ENCODE measurements at regions not wholly inside any gene's neighbourhood (a gene's known extent, or its start where the extent isn't known, plus 50 kb on each side); places are given as distances from the start of the nearest gene placed in this dataset.

DNA sequence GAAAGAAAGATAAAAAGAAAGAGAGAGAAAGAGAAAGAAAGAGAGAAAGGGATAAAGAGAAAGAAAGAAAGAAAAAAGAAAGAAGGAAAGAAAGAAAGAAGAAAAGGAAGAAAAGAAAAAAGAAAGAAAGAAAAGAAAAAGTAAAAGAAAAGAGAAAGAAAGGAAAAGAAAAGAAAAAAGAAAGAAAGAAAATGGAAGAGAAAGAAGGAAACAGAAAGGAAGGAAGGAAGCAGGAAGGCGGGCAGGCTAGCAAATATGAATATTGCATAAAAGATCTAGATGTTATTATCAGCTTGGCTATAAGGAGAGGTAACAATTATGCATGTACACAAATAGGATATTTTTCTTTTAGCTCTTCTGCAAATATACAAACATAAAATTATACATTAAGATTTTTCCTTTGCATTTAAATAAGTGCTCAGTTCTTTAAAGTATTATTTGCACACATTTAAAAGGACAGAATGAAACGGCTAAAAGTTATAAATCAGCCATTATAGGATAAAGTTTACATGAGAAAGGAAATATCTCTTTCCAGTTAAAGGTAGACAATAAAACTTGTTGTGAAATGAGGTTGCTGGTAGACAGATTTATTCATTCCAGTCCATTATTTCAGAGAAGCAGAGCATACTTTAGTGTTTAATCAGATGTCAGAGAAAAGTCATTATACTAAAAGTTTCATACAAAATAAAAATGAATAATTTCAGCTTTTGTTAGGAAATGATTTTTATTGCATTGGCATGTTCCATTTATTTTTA lies 511.4 kb downstream of the KCNJ3 start:
- no peaks in the 10 kb centered on the region for H3K36me3 ChIP-seq
- H3K27me3 ChIP-seq = no peaks in the 10 kb centered on the region
- no peaks in the 10 kb centered on the region for H3K4me1 ChIP-seq
- H3K27ac ChIP-seq = no peak overlapping the region
- no peak overlapping the region for H3K4me3 ChIP-seq
- no peaks in the 10 kb centered on the region for H3K9me3 ChIP-seq
- DNase-seq (ENCODE audit: extremely low spot score in 2 of 2) = no peak
- TF ChIP-seq POLR2AphosphoS5 (IDR thresholded peaks at IDR 0.05; ENCODE audit: insufficient read depth in 1 of 2, low read depth in 1 of 2) = no peak
- TF ChIP-seq POLR2A (IDR thresholded peaks at IDR 0.05) = no peak
- no peak for TF ChIP-seq CTCF (IDR thresholded peaks at IDR 0.05)
- intact Hi-C loops (cut with DNase I) = no loop called here

- no peak overlapping the region for H3K27ac ChIP-seq
- no peaks in the 10 kb centered on the region for H3K4me1 ChIP-seq
- intact Hi-C loops (cut with DNase I) = no loop called here
- no peak overlapping the region for H3K4me3 ChIP-seq
- TF ChIP-seq POLR2AphosphoS5 (IDR thresholded peaks at IDR 0.05; ENCODE audit: insufficient read depth in 1 of 2, low read depth in 1 of 2) (no peak), POLR2A (IDR thresholded peaks at IDR 0.05) (no peak), CTCF (IDR thresholded peaks at IDR 0.05) (no peak)
- H3K27me3 ChIP-seq = no peaks in the 10 kb centered on the region
- no peaks in the 10 kb centered on the region for H3K36me3 ChIP-seq
- no peaks in the 10 kb centered on the region for H3K9me3 ChIP-seq
- DNase-seq (ENCODE audit: extremely low spot score in 2 of 2) = no peak
Measured at GRCh38 chr2:155203178-155203577, 504.7 kb downstream of the KCNJ3 start.

DNA sequence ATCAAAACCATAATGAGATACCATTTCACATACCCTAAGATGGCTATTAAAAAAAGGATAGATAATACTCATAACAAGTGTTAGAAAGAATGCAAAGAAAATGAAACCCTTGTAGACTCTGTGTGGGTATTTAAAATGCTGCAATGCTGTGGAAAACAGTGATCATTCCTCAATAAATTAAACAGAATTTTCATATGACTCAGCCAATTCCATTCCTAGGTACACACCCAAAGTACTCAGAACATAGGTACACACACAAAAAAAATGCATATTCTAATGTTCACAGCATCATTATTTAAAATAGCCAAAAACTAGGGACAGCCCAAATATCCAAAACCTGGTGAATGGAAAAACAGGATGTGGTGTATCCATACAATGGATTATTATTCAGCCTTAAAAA lies 502.3 kb downstream of the KCNJ3 start:
- TF ChIP-seq CTCF (IDR thresholded peaks at IDR 0.05) = no peak
- TF ChIP-seq POLR2AphosphoS5 (IDR thresholded peaks at IDR 0.05; ENCODE audit: insufficient read depth in 1 of 2, low read depth in 1 of 2) = no peak
- no peak for TF ChIP-seq POLR2A (IDR thresholded peaks at IDR 0.05)
- Histone ChIP-seq H3K4me3 (no peak overlapping the region), H3K9me3 (no peaks in the 10 kb centered on the region), H3K27ac (no peak overlapping the region), H3K36me3 (no peaks in the 10 kb centered on the region), H3K27me3 (no peaks in the 10 kb centered on the region), H3K4me1 (no peaks in the 10 kb centered on the region)
- intact Hi-C loops (cut with DNase I) = no loop called here
- DNase-seq (ENCODE audit: extremely low spot score in 2 of 2) = no peak

- no peaks in the 10 kb centered on the region for H3K9me3 ChIP-seq
- H3K27ac ChIP-seq = no peak overlapping the region
- H3K36me3 ChIP-seq = no peaks in the 10 kb centered on the region
- no peaks in the 10 kb centered on the region for H3K4me1 ChIP-seq
- DNase-seq (ENCODE audit: extremely low spot score in 2 of 2) = no peak
- TF ChIP-seq POLR2AphosphoS5 (IDR thresholded peaks at IDR 0.05; ENCODE audit: insufficient read depth in 1 of 2, low read depth in 1 of 2) (no peak), POLR2A (IDR thresholded peaks at IDR 0.05) (no peak), CTCF (IDR thresholded peaks at IDR 0.05) (no peak)
- intact Hi-C loops (cut with DNase I) = no loop called here
- H3K27me3 ChIP-seq = no peaks in the 10 kb centered on the region
- H3K4me3 ChIP-seq = no peak overlapping the region
Measured at GRCh38 chr2:155190342-155190741, 491.8 kb downstream of the KCNJ3 start.

- Histone ChIP-seq H3K27me3 (no peaks in the 10 kb centered on the region), H3K36me3 (no peaks in the 10 kb centered on the region), H3K9me3 (no peaks in the 10 kb centered on the region), H3K27ac (no peak overlapping the region), H3K4me1 (no peaks in the 10 kb centered on the region), H3K4me3 (no peak overlapping the region)
- intact Hi-C loops (cut with DNase I) = no loop called here
- DNase-seq (ENCODE audit: extremely low spot score in 2 of 2) = no peak
- TF ChIP-seq POLR2AphosphoS5 (IDR thresholded peaks at IDR 0.05; ENCODE audit: insufficient read depth in 1 of 2, low read depth in 1 of 2) (no peak), POLR2A (IDR thresholded peaks at IDR 0.05) (no peak), CTCF (IDR thresholded peaks at IDR 0.05) (no peak)
Measured at GRCh38 chr2:155178921-155179320, 480.4 kb downstream of the KCNJ3 start.
